ENCODE measurements at regions not wholly inside any gene's neighbourhood (a gene's known extent, or its start where the extent isn't known, plus 50 kb on each side); places are given as distances from the start of the nearest gene placed in this dataset.

DNA sequence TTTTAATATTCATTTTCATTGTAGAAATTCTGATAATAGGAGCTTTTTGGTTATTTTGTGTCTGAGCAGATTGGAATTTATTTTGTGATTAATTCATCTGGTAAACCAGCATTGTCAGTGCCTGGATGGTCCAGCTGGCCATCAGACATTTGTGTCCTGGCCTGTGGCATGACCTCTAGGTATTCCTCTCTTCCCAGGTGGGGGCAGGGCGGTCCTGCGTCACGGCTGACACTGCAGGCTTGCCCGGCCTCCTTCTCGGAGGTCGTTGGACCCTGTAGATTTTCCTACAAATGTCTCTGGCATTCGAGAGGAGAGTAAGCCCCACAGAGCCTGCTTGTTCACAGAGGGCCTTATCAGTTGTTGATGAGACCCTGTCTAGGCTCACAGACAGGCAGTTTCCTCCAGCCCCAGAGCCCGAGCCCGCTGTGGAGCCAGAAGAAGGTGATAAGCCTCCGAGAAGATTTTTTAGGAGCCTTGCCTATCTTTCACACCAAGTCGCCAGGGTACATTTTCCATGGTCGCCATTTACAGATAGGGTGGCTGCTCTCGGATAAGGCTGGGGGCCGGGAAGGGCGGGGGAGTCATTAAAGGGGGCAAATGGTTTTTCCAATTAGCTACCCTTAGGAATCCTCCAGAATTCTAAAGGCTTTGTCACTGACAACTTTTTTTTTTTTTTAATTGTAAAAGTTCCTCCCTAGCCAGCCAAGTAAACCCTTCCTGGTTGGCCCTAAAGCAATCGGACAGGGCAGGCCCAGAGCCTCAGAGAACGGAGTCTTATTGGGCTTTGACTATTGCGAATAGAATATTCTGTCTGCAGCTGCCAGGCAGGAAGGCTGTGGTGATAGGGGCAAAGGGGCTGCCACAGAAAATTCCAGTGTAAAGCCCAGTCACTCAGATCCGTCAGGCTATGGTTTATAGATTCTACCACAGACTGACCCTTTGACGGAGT lies 78.1 kb upstream of the TBX20 start:
- no peak for DNase-seq

DNA sequence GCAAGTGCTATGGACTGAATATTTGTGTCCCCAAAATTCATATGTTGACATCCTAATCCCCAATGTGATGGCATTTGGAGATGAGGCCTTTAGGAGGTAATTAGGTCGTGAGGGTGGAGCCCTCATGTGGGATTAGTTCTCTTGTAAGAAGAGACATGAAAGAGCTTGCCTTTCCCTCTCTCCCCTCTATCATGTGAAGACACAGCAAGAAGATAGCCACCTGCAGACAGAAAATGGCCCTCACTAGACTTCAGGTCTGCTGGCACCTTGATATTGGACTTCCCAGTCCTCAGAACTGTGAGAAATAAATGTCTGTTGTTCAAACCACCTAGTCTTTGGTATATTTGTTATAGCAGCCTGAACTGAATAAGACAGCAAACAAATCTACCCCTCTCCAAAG lies 75.1 kb upstream of the TBX20 start:
- DNase-seq, result no peak

DNA sequence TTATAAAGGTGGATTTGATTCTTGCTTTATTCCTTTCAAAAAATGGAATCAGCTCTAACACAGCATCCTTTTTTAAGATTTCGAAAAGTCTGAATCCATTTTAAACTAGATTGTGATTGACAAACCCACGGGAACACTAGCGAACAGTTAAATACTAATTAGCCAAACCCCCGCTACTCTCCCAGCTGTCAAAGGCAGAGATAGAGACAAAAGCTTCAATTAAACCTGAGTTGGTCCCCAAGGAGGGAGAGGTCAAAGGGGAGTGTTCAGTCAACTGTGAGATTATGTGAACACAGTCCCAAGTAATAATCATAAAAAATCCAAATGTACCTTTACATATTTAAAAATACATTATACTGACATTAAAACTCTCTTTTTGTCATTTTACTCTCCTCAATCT lies 65.7 kb upstream of the TBX20 start:
- no peak for DNase-seq

- no peak for DNase-seq
These were observed 62.6 kb upstream of the TBX20 start for GRCh38 chr7:35316549-35316948.

GRCh38 chr7:35315517-35315916 lies 61.6 kb upstream of the TBX20 start:
- DNase-seq, result no peak

DNA sequence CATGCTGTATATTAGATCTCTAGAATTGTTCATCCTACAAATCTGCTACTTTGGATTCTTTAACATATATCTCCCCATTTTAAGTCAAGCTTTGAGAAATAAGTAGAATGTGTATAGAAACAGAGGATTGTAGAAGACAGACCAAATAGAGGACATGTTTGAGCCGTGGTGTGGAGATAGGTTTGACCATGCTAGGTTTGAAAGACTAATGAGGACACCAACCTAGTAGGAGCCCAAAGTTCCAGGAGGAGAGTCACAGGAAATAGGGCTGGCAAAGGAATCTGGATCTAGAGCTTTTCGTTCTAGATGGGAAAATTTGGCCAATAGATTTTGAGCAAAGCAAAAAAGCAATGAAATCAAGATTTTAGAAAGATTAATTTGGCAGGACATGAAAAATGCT lies 60.5 kb upstream of the TBX20 start:
- no peak for DNase-seq

- DNase-seq, result no peak
These were observed 59.7 kb upstream of the TBX20 start for GRCh38 chr7:35313575-35313974.
